ENCODE measurements at regions not wholly inside any gene's neighbourhood (a gene's known extent, or its start where the extent isn't known, plus 50 kb on each side); places are given as distances from the start of the nearest gene placed in this dataset.
"Not testable (repeated sequence)": the region's sequence is repeated elsewhere in the genome, so short reads cannot be mapped to it uniquely, and the experiment has no call there.

- peak; percentile 2 for DNase-seq
Measured at GRCh38 chr5:117590944-117591343, 1016.3 kb upstream of the SEMA6A start.

GRCh38 chr5:117588611-117589010 lies 1014.0 kb upstream of the SEMA6A start:
- DNase-seq, result no peak

DNA sequence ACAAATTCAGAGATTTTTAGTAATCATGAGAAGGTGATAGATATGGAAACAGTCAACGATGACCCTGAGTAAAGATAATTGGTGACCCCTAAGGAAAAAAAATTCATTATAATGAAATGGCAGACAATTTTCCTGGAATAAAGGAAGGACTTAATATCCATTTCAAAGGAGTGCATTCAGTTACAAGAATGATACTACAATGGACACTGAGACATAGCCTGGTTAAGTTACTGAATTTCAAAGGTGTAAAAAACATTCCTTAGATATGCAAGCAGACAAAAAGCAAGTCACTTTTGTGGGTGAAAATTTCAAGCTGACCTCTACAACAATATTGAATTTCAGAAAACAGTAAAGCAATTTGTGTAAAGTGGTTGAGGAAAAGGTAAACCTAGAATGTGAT lies 1012.5 kb upstream of the SEMA6A start:
- DNase-seq, result no peak

DNA sequence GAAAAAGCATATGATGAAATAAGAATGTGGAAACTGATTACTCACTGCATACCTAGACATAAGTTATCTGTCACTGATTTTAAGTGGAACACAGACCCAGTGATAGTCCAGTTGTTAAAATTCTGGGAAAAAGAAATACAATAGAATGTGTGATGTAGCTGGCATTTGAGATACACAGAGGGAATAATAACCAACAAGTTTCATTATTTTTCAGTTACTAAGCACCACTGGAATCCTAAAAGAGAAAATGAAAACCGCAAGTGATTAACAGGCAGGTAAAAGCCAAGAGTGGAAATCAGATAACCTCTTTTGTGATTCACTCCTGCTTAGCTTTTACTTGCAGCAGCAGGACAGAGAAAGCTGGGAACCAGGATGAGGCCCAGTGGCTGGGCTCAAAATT lies 994.0 kb upstream of the SEMA6A start:
- no peak for DNase-seq

DNA sequence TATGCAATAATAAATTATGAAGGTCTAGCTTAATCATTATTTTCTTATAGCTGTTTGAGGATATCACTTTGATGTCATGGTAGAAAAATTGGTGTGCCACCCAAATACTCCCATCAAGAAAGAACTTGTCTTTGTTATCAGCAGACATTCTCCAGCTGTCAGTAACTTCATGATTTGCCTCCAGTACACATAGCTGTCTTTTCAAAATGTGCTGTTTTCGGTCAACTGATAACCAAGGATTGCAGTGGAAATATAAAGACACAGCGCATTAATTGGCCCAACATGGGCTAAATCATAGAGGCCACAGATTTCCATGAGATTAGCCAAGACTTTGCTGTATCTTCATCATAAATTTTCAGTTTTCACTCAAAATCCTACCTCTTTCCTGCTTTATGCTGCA lies 993.5 kb upstream of the SEMA6A start:
- no peak for DNase-seq

DNA sequence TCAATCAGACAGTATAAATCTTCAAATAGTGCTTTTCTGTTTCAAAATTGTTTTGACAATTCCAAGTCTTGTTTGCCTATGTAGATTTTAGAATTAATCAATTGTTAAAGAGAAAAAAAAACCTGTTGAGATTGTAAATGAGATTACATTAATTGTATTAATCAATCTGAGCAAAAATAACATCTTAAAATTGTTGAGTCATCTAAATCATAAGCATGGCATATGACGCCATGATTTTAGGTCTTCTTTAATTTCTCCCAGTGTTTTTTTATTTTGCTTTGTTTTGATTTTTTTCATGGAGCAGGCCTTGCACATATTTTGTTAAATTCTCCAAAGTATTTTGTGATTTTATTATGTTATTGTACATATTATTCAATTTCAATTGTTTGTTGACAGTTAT lies 988.0 kb upstream of the SEMA6A start:
- no peak for DNase-seq

DNA sequence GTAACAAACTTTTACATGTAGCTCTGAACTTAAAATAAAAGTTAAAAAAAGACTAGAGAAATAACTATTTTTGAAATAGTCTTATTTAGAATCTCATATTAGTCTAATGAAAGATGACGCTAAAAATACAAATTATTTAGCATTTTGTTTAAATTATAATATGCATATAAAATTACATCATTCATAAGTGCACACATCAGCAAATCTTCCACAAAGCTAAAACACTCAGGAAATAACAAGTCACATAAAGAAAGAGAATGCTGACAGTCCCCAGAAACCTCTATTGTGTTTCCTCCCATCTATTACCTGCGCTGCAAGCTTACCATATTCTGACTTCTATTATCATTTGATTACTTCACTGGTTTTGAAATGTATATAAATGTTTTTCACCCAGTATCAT lies 986.9 kb upstream of the SEMA6A start:
- DNase-seq, result no peak

- DNase-seq, result no peak
Measured at GRCh38 chr5:117559005-117559844, 984.6 kb upstream of the SEMA6A start.

- no peak for DNase-seq
Measured at GRCh38 chr5:117551236-117551635, 976.6 kb upstream of the SEMA6A start.

- no peak for DNase-seq
Measured at GRCh38 chr5:117547192-117547591, 972.6 kb upstream of the SEMA6A start.

GRCh38 chr5:117539692-117540091 lies 965.1 kb upstream of the SEMA6A start:
- DNase-seq, result no peak

DNA sequence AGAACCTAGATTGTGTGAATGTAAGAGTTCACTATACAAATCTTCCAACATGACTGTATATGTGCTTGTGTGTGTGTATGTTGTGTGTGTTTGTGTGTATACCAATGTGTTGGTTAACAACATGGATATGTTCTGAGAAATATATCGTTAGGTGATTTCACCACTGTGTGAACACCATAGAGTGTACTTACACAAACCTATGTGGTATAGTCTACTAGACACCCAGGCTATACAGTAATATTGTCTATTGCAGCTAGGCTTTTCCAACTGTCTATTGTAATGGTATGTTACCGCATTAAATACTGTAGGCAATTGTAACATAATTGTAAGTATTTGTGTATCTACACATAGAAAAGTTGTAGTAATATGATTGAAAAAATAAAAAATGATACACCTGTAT lies 959.2 kb upstream of the SEMA6A start:
- no peak for DNase-seq

- DNase-seq, result not testable (repeated sequence)
Measured at GRCh38 chr5:117533051-117533670, 958.5 kb upstream of the SEMA6A start.

DNA sequence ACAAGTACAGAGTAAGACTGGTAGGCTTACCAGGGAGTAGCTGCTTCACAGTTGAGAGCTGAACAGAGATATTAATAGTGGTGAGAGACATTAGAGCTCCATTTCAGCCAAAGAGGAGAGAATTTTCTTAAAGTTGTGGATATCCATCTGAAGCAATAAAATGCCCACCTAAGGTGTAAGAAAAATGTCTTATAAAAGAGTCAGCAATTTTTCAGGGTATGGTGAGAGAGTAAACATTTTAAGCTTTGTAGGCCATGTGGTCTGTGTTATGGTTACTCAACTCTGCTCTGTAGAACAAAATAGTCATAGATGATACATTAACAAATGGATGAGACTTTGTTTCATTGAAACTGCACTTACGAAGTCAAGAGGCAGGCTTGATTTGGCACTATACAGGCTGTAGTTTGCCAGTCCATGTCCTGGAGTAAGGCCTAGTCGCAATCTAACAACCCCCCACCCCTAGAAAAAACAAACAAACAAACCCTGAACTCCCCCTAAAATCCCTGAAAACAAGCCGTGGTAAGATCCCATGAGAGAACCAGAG lies 945.4 kb upstream of the SEMA6A start:
- DNase-seq, result no peak

GRCh38 chr5:117504305-117504704 lies 929.7 kb upstream of the SEMA6A start:
- no peak for DNase-seq

DNA sequence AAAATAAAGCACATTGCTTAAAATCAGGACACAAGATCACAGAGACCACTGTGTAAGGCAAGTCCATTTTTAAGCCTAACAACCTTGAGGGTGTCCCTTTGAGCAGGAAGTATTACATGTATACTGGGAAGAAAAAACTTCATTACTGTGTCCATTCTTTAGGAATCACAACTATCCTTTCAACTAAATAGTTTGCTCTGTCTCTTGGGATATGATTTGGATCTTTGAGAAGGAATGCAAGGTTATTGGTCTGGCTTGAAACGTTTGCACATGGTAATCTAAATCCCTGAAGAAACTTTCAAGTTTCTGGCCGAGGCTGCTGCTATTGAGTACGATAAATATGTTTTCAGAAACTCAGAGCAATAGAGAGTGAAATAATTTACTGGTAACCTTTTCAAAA lies 923.0 kb upstream of the SEMA6A start:
- DNase-seq, result no peak

- no peak for DNase-seq
Measured at GRCh38 chr5:117496801-117497200, 922.2 kb upstream of the SEMA6A start.

- DNase-seq, result no peak
Measured at GRCh38 chr5:117494188-117494587, 919.6 kb upstream of the SEMA6A start.

- DNase-seq, result no peak
Measured at GRCh38 chr5:117488976-117489500, 914.4 kb upstream of the SEMA6A start.

GRCh38 chr5:117487556-117487955 lies 912.9 kb upstream of the SEMA6A start:
- DNase-seq, result no peak

GRCh38 chr5:117486879-117487391 lies 912.3 kb upstream of the SEMA6A start:
- no peak for DNase-seq

DNA sequence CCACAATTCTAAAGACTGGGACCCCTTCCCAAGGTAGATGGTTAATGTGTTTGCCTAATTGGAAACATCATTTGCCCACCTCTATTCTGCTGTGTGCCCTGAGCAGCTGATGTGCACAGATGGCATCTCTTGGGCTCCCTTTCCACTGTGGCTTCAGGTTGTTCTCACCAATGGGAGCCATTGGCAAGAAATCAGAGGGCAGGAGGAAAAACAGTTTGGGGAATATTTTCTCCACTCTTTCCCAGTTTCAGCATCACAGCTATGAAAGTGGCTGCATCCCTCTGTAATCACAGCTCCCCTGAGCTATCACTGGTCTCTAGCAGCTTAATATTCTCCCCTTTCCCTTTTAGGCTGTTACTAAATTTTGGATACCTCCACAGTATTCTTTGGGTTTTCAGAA lies 911.6 kb upstream of the SEMA6A start:
- DNase-seq, result no peak

GRCh38 chr5:117475919-117476318 lies 901.3 kb upstream of the SEMA6A start:
- no peak for DNase-seq

DNA sequence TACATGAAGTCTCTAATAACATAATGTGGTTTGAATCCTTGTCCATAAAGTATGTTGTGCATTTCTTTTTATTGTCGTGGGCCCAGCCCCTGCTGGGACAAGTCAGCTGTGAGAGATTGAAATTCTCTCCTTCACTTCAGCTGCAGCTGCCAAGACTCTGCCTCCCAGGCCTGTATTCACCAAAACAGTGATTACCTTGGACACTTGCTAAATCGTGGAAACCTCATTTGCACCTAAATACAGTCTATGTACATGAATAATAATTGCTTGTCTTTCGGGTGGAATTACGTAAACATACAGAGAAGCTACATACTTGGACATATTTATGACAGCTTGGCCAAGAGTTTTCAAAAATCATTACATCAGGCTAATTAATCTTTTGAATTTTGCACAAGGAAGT lies 898.5 kb upstream of the SEMA6A start:
- DNase-seq, result no peak
